Osteoblast (primary cell): ENCODE measurements at regions not wholly inside any gene's neighbourhood (a gene's known extent, or its start where the extent isn't known, plus 50 kb on each side); places are given as distances from the start of the nearest gene placed in this dataset.

Experiments
- DNase-seq: peaks from one replicate; pipeline ENCODE4 v3.0.0; 2011; ENCODE audit warnings: low spot score, mixed read lengths; ENCODE audit not compliant: insufficient read length; ENCODE audit errors: missing footprints
- H2AFZ ChIP-seq: 2 replicates; pipeline ENCODE4 v1.6.0; 2011; ENCODE audit warnings: mild to moderate bottlenecking, low read length
- H3K27ac ChIP-seq: 2 replicates; pipeline ENCODE4 v1.5.1; 2011; ENCODE audit warnings: mild to moderate bottlenecking, low read depth, low read length, moderate library complexity
- H3K27me3 ChIP-seq: 2 replicates; pipeline ENCODE4 v1.6.0; 2012; ENCODE audit warnings: mild to moderate bottlenecking, control low read depth, inconsistent platforms, low read length, moderate library complexity; ENCODE audit not compliant: insufficient read depth
- H3K36me3 ChIP-seq: 2 replicates; pipeline ENCODE4 v1.5.1; 2011; ENCODE audit warnings: mild to moderate bottlenecking, low read length, control low read depth, moderate library complexity; ENCODE audit not compliant: insufficient read depth
- H3K4me1 ChIP-seq: 2 replicates; pipeline ENCODE4 v1.5.1; 2011; ENCODE audit warnings: mild to moderate bottlenecking, low read length, control low read depth, moderate library complexity; ENCODE audit not compliant: insufficient read depth
- H3K4me2 ChIP-seq: 2 replicates; pipeline ENCODE4 v1.6.0; 2011; ENCODE audit warnings: mild to moderate bottlenecking, low read length; ENCODE audit not compliant: insufficient read depth
- H3K4me3 ChIP-seq: fragments of 200-600 bp; sonication (generic); 3 replicates; pipeline ENCODE4 v1.5.1; 2012; ENCODE audit warnings: mild to moderate bottlenecking, low read length, inconsistent platforms; ENCODE audit not compliant: insufficient read depth
- H3K79me2 ChIP-seq: 2 replicates; pipeline ENCODE4 v1.6.0; 2012; ENCODE audit warnings: mild to moderate bottlenecking, low read length, control low read depth, inconsistent platforms; ENCODE audit not compliant: insufficient read depth
- H3K9me3 ChIP-seq: 2 replicates; pipeline ENCODE4 v1.5.1; 2011; ENCODE audit warnings: low read depth, low read length, control low read depth
- H4K20me1 ChIP-seq: 2 replicates; pipeline ENCODE4 v1.6.0; 2012; ENCODE audit warnings: mild to moderate bottlenecking, low read length, control low read depth; ENCODE audit not compliant: insufficient read depth
- TF ChIP-seq, protein P1 (sequence below): IDR thresholded peaks from 2 replicates; pipeline ENCODE4 v1.5.1; 2011; ENCODE audit warnings: mild to moderate bottlenecking, low read depth, low read length, moderate library complexity; ENCODE audit errors: extremely low read depth

GRCh38 chr15:37452498-37452897, 352.1 kb upstream of the MEIS2 start:
- Histone ChIP-seq H3K4me1 (no peaks in the 10 kb centered on the region), H3K9me3 (no peaks in the 10 kb centered on the region), H3K36me3 (no peaks in the 10 kb centered on the region), H2AFZ (no peak overlapping the region), H4K20me1 (no peaks in the 10 kb centered on the region), H3K4me2 (no peak overlapping the region), H3K4me3 (no peak overlapping the region), H3K27me3 (no peaks in the 10 kb centered on the region), H3K27ac (no peak overlapping the region), H3K79me2 (no peaks in the 10 kb centered on the region)
- no peak for DNase-seq
- TF ChIP-seq, protein P1, sequence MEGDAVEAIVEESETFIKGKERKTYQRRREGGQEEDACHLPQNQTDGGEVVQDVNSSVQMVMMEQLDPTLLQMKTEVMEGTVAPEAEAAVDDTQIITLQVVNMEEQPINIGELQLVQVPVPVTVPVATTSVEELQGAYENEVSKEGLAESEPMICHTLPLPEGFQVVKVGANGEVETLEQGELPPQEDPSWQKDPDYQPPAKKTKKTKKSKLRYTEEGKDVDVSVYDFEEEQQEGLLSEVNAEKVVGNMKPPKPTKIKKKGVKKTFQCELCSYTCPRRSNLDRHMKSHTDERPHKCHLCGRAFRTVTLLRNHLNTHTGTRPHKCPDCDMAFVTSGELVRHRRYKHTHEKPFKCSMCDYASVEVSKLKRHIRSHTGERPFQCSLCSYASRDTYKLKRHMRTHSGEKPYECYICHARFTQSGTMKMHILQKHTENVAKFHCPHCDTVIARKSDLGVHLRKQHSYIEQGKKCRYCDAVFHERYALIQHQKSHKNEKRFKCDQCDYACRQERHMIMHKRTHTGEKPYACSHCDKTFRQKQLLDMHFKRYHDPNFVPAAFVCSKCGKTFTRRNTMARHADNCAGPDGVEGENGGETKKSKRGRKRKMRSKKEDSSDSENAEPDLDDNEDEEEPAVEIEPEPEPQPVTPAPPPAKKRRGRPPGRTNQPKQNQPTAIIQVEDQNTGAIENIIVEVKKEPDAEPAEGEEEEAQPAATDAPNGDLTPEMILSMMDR: no peak

- no peak for DNase-seq
- no peaks in the 10 kb centered on the region for H3K27me3 ChIP-seq
- TF ChIP-seq, protein P1: no peak
- H3K27ac ChIP-seq: no peak overlapping the region
- H3K4me3 ChIP-seq: no peak overlapping the region
- H3K79me2 ChIP-seq: no peaks in the 10 kb centered on the region
- H3K4me1 ChIP-seq: no peaks in the 10 kb centered on the region
- no peaks in the 10 kb centered on the region for H4K20me1 ChIP-seq
- no peaks in the 10 kb centered on the region for H3K36me3 ChIP-seq
- no peaks in the 10 kb centered on the region for H3K9me3 ChIP-seq
- H2AFZ ChIP-seq: no peak overlapping the region
- H3K4me2 ChIP-seq: no peak overlapping the region
These were observed 380.1 kb upstream of the MEIS2 start for GRCh38 chr15:37480482-37480881.

DNA sequence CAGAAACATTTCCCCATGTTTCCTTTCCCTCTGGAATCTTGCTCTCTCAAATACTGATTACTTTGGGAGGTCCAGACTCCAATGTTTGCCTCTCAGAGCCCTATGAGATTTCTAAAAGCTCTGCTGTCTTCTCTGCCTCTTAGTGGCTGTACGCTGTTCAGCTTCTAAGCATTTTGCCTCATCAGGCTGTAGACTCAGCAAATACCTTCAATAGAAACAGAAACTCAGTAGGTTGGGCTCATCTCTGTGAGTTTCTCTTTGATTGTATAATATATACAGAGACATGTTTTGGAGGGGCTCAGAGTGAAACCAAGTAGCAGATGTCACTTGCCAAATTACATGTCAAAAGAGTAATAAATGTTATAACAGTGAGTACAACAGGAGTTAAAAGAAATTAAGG, 380.8 kb upstream of the MEIS2 start:
- Histone ChIP-seq H3K9me3 (no peaks in the 10 kb centered on the region), H3K27me3 (no peaks in the 10 kb centered on the region), H3K4me1 (no peaks in the 10 kb centered on the region), H4K20me1 (no peaks in the 10 kb centered on the region), H3K27ac (no peak overlapping the region), H3K4me2 (no peak overlapping the region), H3K36me3 (no peaks in the 10 kb centered on the region), H2AFZ (no peak overlapping the region), H3K79me2 (no peaks in the 10 kb centered on the region), H3K4me3 (no peak overlapping the region)
- TF ChIP-seq, protein P1: no peak
- DNase-seq: no peak

DNA sequence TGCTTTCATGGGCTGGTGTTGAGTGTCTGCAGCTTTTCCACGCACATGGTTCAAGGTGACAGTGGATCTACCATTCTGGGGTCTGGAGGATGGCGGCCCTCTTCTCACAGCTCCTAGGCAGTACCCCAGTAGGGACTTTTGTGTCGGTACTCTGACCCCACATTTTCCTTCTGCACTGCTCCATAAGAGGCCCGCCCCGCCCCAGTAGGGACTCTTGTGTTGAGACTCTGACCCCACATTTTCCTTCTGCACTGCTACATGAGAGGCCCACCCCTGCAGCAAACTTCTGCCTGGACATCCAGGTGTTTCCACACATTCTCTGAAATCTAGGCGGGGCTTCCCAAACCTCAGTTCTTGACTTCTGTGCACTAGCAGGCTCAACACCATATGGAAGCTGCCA, 383.4 kb upstream of the MEIS2 start:
- Histone ChIP-seq H3K4me1 (no peaks in the 10 kb centered on the region), H3K27me3 (no peaks in the 10 kb centered on the region), H3K9me3 (no peaks in the 10 kb centered on the region), H2AFZ (no peak overlapping the region), H3K27ac (no peak overlapping the region), H3K36me3 (no peaks in the 10 kb centered on the region), H3K79me2 (no peaks in the 10 kb centered on the region), H3K4me3 (no peak overlapping the region), H3K4me2 (no peak overlapping the region), H4K20me1 (no peaks in the 10 kb centered on the region)
- TF ChIP-seq, protein P1: no peak
- no peak for DNase-seq
